HCT116 (cell line): ENCODE measurements at regions not wholly inside any gene's neighbourhood (a gene's known extent, or its start where the extent isn't known, plus 50 kb on each side); places are given as distances from the start of the nearest gene placed in this dataset.

Experiments used
- ATAC-seq: fragments of 200-7000 bp; cut with Tn5 transposase; 2 replicates; pipeline ENCODE4 v1.9.1; 2020; ENCODE audit warnings: mild to moderate bottlenecking, moderate library complexity
- BruUV-seq: library from RNA; stranded (reverse); fragments of 400-500 nt; replicated peaks from 2 replicates; lab custom pipeline; 2021; lab: Mats Ljungman, UMichigan
- CTCF ChIA-PET: fragments of 300-600 bp; sonication (Branson Sonifier 250); formaldehyde crosslinking; loops from one replicate; lab custom pipeline; 2021; ENCODE audit warnings: antibody characterized with exemption; lab: Charles Lee
- POLR2A ChIA-PET: fragments of 300-600, 350-600 bp; sonication (Branson Sonifier 250); formaldehyde crosslinking; loops from one replicate; lab custom pipeline; 2021; ENCODE audit warnings: antibody characterized with exemption; lab: Charles Lee
- RAD21 ChIA-PET, 2 experiments: fragments of 300-600 bp; sonication (Branson Sonifier 250); formaldehyde crosslinking; loops; one replicate each; lab custom pipeline; 2023; ENCODE audit warnings: low total read pairs in 2 of 2; ENCODE audit not compliant: uncharacterized antibody in 2 of 2, unreplicated experiment in 2 of 2, low non-redundant PET in 1 of 2; lab: Charles Lee
- DNase-seq: peaks from one replicate; pipeline ENCODE4 v3.0.0-alpha.2; 2010; ENCODE audit warnings: low read depth, low spot score
- H2AFZ ChIP-seq: fragments of 200-600 bp; shearing (Covaris generic), sonication (generic); 2 replicates; pipeline ENCODE4 v1.6.1; 2017; ENCODE audit warnings: low read depth, mixed run types, mixed read lengths, antibody characterized with exemption, low read length; ENCODE audit not compliant: poor library complexity, severe bottlenecking
- H3K27ac ChIP-seq: 2 replicates; pipeline ENCODE4 v1.5.1; 2012; ENCODE audit warnings: low read depth, low read length
- H3K27me3 ChIP-seq: fragments of 200-600 bp; sonication (generic); 2 replicates; pipeline ENCODE4 v1.6.1; 2016; ENCODE audit warnings: mixed run types, low read length, mixed read lengths; ENCODE audit not compliant: insufficient read depth
- H3K36me3 ChIP-seq, 2 experiments: fragments of 200-500 bp in 1 of 2; fragments of 200-600 bp in 1 of 2; sonication (Bioruptor generic) in 1 of 2; sonication (generic) in 1 of 2; 2 replicates each; pipeline versions ENCODE4 v1.5.1 to v1.6.1; 2014 to 2016; ENCODE audit warnings: low read length in 2 of 2, inconsistent platforms in 1 of 2, mixed read lengths in 1 of 2, mixed run types in 1 of 2; ENCODE audit not compliant: insufficient read depth in 2 of 2, control insufficient read depth in 1 of 2
- H3K4me1 ChIP-seq, 2 experiments: fragments of 200-600 bp in 1 of 2; sonication (generic) in 1 of 2; 2 replicates each; pipeline versions ENCODE4 v1.5.1 to v1.6.1; 2012 to 2017; ENCODE audit warnings: low read length in 2 of 2, inconsistent platforms in 1 of 2, mild to moderate bottlenecking in 1 of 2, mixed read lengths in 1 of 2, mixed run types in 1 of 2, moderate library complexity in 1 of 2; ENCODE audit not compliant: insufficient read depth in 2 of 2, control insufficient read depth in 1 of 2
- H3K4me2 ChIP-seq: fragments of 200-600 bp; sonication (generic); 2 replicates; pipeline ENCODE4 v1.6.1; 2017; ENCODE audit warnings: mixed run types, low read length, mixed read lengths
- H3K4me3 ChIP-seq, 2 experiments: fragments of 200-600 bp in 1 of 2; sonication (generic) in 1 of 2; replicated peaks in 1 of 2; 2 replicates each; pipeline ENCODE4 v1.5.1; 2011 to 2016; ENCODE audit warnings: low read length in 2 of 2, control low read depth in 1 of 2, low read depth in 1 of 2, mild to moderate bottlenecking in 1 of 2, mixed read lengths in 1 of 2, mixed run types in 1 of 2
- H3K79me2 ChIP-seq: fragments of 200-600 bp; sonication (generic); 2 replicates; pipeline ENCODE4 v1.6.1; 2017; ENCODE audit warnings: mild to moderate bottlenecking, mixed run types, low read length, moderate library complexity, mixed read lengths; ENCODE audit not compliant: insufficient read depth
- H3K9ac ChIP-seq: fragments of 200-600 bp; sonication (generic); 2 replicates; pipeline ENCODE4 v1.6.1; 2016; ENCODE audit warnings: low read length, mixed read lengths
- H3K9me2 ChIP-seq: fragments of 200-600 bp; sonication (generic), shearing (Covaris generic); 2 replicates; pipeline ENCODE4 v1.6.1; 2017; ENCODE audit warnings: mixed run types, mild to moderate bottlenecking, moderate library complexity; ENCODE audit not compliant: insufficient read depth
- H3K9me3 ChIP-seq, 2 experiments: fragments of 200-500 bp in 1 of 2; fragments of 200-600 bp in 1 of 2; sonication (Bioruptor generic) in 1 of 2; sonication (generic) in 1 of 2; 2 replicates each; pipeline ENCODE4 v1.6.1; 2014 to 2017; ENCODE audit warnings: low read length in 2 of 2, mixed read lengths in 2 of 2, inconsistent platforms in 1 of 2, low read depth in 1 of 2, mild to moderate bottlenecking in 1 of 2, mixed run types in 1 of 2, moderate library complexity in 1 of 2; ENCODE audit not compliant: control insufficient read depth in 1 of 2, insufficient read depth in 1 of 2
- H4K20me1 ChIP-seq: fragments of 200-600 bp; sonication (generic), shearing (Covaris generic); 2 replicates; pipeline ENCODE4 v1.6.1; 2017; ENCODE audit warnings: mixed run types, mild to moderate bottlenecking, moderate library complexity; ENCODE audit not compliant: insufficient read depth
- CBX3 ChIP-seq: IDR thresholded peaks from 2 replicates; pipeline ENCODE4 v1.6.1; 2012; ENCODE audit warnings: low read depth
- CEBPB ChIP-seq: IDR thresholded peaks from 2 replicates; pipeline ENCODE4 v1.6.1; 2012; ENCODE audit warnings: low read depth
- EZH2 ChIP-seq: fragments of 200-600 bp; sonication (generic); IDR thresholded peaks from 2 replicates; pipeline ENCODE4 v1.6.1; 2017; ENCODE audit warnings: antibody characterized with exemption, mixed run types
- FOSL1 ChIP-seq: IDR thresholded peaks from 2 replicates; pipeline ENCODE4 v1.6.1; 2012; ENCODE audit warnings: low read depth
- JUND ChIP-seq: IDR thresholded peaks from 2 replicates; pipeline ENCODE4 v1.6.1; 2012
- POLR2A ChIP-seq: IDR thresholded peaks from 2 replicates; pipeline ENCODE4 v1.7.0; 2011; ENCODE audit warnings: borderline replicate concordance; ENCODE audit not compliant: insufficient read depth, insufficient read length; ENCODE audit errors: extremely low read depth
- POLR2AphosphoS5 ChIP-seq: IDR thresholded peaks from 2 replicates; pipeline ENCODE4 v1.6.1; 2011; ENCODE audit warnings: mild to moderate bottlenecking, low read depth, low read length, moderate library complexity
- RAD21 ChIP-seq: IDR thresholded peaks from 2 replicates; pipeline ENCODE4 v1.6.1; 2012; ENCODE audit warnings: low read depth, mild to moderate bottlenecking
- SP1 ChIP-seq: IDR thresholded peaks from 2 replicates; pipeline ENCODE4 v1.6.1; 2012; ENCODE audit warnings: low read depth
- TCF7L2 ChIP-seq: IDR thresholded peaks from 2 replicates; pipeline ENCODE4 v1.7.0; 2011; ENCODE audit warnings: borderline replicate concordance, inconsistent platforms; ENCODE audit not compliant: insufficient read depth, insufficient read length; ENCODE audit errors: extremely low read depth
- YY1 ChIP-seq: IDR thresholded peaks from 2 replicates; pipeline ENCODE4 v1.6.1; 2011; ENCODE audit warnings: low read length, low read depth, moderate library complexity, mild to moderate bottlenecking; ENCODE audit not compliant: insufficient replicate concordance; ENCODE audit errors: extremely low read depth
- ZFX ChIP-seq: fragments of 450-650 bp; IDR thresholded peaks from 2 replicates; pipeline ENCODE4 v1.6.1; 2017
- intact Hi-C: fragments of 100-400 bp; cut with micrococcal nuclease; formaldehyde crosslinking; loops from 2 replicates; pipeline ENCODE4 v1.10.0; 2022

DNA sequence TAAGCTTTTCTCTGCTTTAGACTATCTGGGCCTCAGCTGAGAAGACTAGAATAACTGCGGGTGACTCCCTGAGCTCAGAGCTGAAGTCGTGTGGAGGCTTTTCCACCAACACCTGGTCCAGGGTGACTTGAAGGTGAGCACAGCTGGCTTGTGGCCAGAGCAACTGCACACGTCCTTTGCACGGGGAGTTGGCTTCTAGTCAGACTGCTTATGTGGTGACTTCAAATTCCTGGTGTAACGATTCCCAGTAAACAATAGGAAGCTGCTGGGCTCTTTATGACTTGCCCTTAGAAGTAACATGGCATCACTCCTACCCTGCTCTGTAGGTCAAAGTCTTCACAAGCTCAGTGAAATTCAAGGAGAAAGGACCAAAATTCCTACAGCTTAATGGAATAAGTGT is 800.6 kb upstream of the CDH6 start:
- Histone ChIP-seq H3K27ac (no peak overlapping the region), H3K9me3 (peaks cover 11 to 31% of the 10 kb centered on the region in 2 experiments; a peak in 3 of 4 replicates), H3K27me3 (no peaks in the 10 kb centered on the region), H4K20me1 (no peaks in the 10 kb centered on the region; the same call in 1 of the 2 replicates), H3K4me2 (no peak overlapping the region), H3K79me2 (no peaks in the 10 kb centered on the region), H3K4me3 (no peak overlapping the region), H3K36me3 (no peaks in the 10 kb centered on the region), H2AFZ (no peak overlapping the region), H3K9ac (no peak overlapping the region), H3K4me1 (no peaks in the 10 kb centered on the region), H3K9me2 (no peaks in the 10 kb centered on the region)
- ATAC-seq, result no peak
- RAD21 ChIA-PET, result no interaction called here
- intact Hi-C loops, result no loop called here
- no peak for DNase-seq
- POLR2A ChIA-PET, result no interaction called here
- no TSS peak for BruUV-seq
- no peak for TF ChIP-seq TCF7L2
- no peak for TF ChIP-seq ZFX
- TF ChIP-seq YY1, result no peak
- TF ChIP-seq CBX3, result no peak
- TF ChIP-seq POLR2A, result no peak
- no peak for TF ChIP-seq SP1
- TF ChIP-seq FOSL1, result no peak
- no peak for TF ChIP-seq RAD21
- TF ChIP-seq CEBPB, result no peak
- CTCF ChIA-PET, result no interaction called here

- H3K27me3 ChIP-seq, result no peaks in the 10 kb centered on the region
- H3K4me3 ChIP-seq, result no peak overlapping the region
- TF ChIP-seq POLR2AphosphoS5, result no peak
- no peak for TF ChIP-seq CEBPB
- TF ChIP-seq EZH2, result no peak
- TF ChIP-seq JUND, result no peak
- ATAC-seq, result no peak
- H3K4me2 ChIP-seq, result no peak overlapping the region
- RAD21 ChIA-PET, result no interaction called here
- no peaks in the 10 kb centered on the region for H3K79me2 ChIP-seq
- no peak overlapping the region for H3K27ac ChIP-seq
- no peaks in the 10 kb centered on the region for H3K9me2 ChIP-seq
- POLR2A ChIA-PET, result no interaction called here
- no peak overlapping the region for H2AFZ ChIP-seq
- peaks cover 7 to 21% of the 10 kb centered on the region in 2 experiments; a peak in 3 of 4 replicates for H3K9me3 ChIP-seq
- H3K9ac ChIP-seq, result no peak overlapping the region
- H3K4me1 ChIP-seq, result no peaks in the 10 kb centered on the region
- DNase-seq, result no peak
- no peaks in the 10 kb centered on the region for H3K36me3 ChIP-seq
- BruUV-seq, result no TSS peak
- H4K20me1 ChIP-seq, result no peaks in the 10 kb centered on the region; the same call in 1 of the 2 replicates
- CTCF ChIA-PET, result no interaction called here
- intact Hi-C loops, result no loop called here
Measured at GRCh38 chr5:30390095-30390494, 803.4 kb upstream of the CDH6 start.
